GM19043 (cell line): ENCODE measurements at regions not wholly inside any gene's neighbourhood (a gene's known extent, or its start where the extent isn't known, plus 50 kb on each side); places are given as distances from the start of the nearest gene placed in this dataset.
"Not testable (repeated sequence)": the region's sequence is repeated elsewhere in the genome, so short reads cannot be mapped to it uniquely, and the experiment has no call there.

Experiments
- ATAC-seq: cut with Tn5 transposase; IDR thresholded peaks from one replicate; pipeline ENCODE4 v1.9.1; 2021; ENCODE audit warnings: low read depth; ENCODE audit not compliant: unreplicated experiment

DNA sequence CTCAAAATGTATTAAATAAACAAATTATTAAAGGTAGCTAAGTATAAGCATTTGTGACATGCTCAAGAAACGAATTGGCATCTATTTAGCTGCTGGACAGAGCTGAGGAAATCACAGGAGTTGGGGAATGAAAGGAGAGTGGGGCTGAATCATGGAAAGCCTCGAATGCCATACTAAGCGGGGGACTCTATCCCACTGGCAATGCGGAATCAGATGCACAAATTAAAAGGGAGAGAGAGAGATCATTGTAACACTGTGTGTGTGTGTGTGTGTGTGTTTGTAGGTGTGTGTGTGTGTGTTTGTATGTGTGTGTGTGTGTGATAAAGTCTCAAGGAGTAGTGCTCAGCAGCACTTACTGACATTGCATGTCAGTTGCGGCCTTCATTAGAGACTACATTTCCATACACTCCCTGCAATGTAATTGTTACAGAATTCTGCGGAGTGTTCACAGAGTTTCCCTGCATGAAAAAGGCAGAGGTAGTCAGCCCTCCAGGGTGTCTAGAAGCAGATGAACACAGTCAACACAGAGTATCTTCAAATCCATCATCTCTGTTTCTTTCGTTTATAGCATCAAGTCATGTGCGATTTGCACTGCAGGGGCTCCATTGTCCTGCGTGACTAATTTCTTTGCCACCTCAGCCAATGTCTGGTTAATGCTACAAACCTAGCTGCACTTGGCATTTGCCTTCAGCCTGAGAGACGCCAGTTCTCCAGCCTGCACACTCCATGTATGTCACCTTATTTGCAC is 111.7 kb upstream of the CYRIA start:
- no peak for ATAC-seq

- no peak for ATAC-seq
These were observed 110.2 kb upstream of the CYRIA start for GRCh38 chr2:16775899-16776231.

DNA sequence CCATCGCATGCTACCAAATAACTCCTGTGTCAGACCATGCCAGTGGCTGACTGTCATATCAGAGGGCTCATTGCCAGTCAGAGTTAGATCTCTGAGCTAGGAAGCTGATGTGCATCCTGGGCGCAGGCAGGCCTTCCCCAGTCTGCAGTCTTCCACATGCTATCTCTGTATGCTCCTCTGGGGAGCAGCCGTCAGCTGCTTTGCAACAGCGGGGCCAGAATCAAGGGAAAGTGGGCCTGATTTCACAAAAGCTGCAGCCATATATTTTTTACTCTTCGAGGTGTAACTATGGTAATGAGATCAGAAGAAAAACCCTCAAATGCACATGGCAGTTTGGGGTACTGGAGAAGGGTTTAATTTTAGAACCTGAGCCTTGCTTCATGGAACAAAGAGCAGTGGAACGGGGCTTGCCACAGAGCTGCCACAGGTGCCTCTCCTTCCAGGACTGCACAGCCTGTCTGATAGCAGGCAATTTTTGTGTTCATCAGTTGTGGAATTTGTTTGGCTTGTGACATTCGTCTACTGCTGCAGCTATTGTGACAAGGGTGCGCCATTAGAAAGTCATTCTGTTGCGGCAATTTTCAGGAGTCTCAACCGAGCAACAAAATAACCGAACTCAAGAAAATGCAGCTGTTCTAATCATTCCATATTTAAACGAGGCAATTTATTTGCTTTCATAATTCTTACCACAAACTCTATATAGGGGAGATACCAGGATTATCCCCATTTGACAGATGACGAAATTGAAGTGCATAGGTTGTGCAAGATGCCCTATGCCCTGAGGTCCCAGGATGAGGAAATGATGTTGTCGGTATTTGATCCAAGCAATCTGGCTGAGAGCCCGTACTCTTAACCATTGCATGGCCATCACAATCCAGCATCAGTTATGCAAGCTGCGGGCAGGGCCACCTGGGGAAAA is 109.6 kb upstream of the CYRIA start:
- no peak for ATAC-seq

GRCh38 chr2:16774091-16774490 is 108.5 kb upstream of the CYRIA start:
- ATAC-seq: no peak

DNA sequence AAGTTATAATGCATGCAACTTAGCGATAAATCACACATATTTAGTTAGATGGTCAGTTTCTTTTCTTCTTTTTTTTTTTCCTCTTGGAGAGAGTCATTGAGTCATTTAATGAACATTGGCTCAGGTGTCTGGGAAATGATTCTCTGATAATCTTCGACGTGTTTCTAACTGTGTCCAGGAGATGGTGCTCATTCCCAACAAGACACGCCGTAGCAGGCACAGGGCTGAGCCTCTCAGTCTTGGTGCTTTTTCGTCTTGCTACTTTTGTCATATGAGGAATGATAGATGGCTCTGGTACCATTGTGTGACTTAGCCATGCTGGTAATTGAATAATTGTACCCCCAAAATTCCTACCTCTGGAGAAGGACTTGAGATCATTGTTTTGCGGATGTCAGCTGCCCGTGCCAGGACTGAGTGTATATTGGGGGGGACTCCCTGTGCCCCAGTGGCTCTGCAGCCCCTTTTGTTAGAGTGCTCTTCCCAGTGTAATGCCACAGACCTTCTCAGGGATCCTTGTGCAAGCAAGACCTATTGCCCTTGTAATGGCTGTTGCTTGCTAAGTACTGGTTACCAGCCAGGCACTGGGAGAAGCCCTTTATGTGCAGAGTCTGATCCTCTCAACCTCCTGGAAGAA is 107.6 kb upstream of the CYRIA start:
- ATAC-seq: peak; percentile 69

DNA sequence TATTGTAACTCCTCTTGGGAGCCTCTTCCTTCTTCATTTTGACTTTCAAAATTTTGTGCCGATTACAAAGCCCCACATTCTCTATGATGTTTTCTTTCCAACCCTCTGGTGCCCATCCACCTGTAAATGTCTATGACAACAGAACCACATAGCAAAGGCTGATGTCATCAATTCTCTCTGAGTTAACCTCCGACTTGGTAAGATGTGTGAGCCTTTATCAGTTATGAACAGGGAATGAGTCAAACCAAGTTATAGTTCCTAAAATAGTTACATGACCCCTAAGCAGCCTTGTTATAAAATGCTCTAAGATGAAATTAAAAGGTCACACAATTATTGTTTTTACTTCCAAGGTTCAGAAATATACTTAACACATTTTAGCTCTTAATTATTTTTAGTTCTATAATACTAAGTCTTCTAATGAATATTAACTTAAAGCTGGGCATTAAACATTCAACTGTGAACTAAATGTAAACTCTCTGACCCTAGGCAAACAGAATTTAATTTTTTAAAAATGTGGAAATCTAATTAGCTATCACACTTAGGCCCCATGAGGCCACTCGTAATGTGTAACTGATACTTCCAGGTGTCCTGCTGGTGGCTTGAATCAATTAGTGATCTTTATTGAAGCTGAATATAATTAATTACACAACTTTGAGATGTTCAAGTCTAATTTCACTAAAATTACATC is 102.3 kb upstream of the CYRIA start:
- ATAC-seq: no peak

DNA sequence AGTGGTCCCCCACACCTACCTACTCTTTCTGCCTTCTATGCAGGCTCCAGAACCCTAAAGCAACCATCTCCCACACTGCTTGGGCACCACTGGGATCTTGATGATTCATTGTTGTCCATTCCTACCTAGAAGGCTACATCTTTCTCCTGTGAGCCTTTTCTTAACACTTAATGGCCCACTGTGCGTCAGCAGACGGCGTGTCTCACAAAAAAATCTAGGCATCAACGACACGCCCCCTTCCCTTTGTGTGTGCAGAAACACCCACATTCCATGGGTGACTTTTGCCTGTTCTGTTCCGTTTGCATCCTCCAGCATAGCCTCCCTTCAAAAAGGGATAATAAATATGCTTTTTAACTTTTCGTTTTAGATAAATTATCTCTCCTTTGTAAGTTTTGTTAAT is 99.7 kb upstream of the CYRIA start:
- ATAC-seq: no peak

DNA sequence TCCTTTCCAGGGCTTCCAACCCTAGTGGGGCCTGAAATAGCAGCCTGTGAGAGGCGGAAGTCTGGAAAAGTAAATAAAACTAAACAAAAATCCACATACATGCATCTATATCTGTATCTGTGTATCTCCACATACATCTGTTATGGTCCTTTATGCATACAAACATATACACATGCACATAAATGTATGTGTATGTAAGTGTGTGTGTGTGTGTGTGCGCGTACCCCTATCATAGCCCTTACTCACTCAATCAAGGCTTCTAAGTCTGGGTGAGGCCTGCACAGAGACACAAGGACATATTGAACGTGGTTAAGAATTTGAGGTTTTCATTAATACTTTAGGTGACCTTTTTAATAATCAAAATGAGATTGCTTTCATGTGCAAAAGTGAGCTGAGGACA is 98.9 kb upstream of the CYRIA start:
- no peak for ATAC-seq

DNA sequence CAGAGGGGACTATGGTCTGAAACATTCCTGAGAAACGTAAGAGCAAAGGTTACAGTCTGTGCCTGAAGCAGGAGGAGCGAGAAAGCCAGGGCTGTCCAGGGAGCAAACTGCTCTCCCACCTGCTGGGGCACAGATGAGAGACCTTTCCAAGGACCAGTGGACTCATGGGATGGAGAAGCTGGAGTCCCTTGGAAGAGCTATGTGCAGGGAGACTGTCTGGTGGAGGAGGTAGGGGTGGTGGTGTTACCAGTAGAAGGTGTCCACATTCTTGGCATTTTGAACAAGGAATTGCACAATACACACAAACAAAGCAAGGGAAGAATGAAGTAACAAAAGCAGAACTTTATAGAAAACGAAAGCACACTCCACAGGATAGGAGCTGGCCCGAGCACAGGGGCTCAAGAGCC is 97.9 kb upstream of the CYRIA start:
- ATAC-seq: no peak

- ATAC-seq: no peak
These were observed 97.4 kb upstream of the CYRIA start for GRCh38 chr2:16763056-16763455.

GRCh38 chr2:16760426-16760825 is 94.8 kb upstream of the CYRIA start:
- no peak for ATAC-seq

- ATAC-seq: peak; percentile 95
These were observed 91.4 kb upstream of the CYRIA start for GRCh38 chr2:16756831-16757644.

DNA sequence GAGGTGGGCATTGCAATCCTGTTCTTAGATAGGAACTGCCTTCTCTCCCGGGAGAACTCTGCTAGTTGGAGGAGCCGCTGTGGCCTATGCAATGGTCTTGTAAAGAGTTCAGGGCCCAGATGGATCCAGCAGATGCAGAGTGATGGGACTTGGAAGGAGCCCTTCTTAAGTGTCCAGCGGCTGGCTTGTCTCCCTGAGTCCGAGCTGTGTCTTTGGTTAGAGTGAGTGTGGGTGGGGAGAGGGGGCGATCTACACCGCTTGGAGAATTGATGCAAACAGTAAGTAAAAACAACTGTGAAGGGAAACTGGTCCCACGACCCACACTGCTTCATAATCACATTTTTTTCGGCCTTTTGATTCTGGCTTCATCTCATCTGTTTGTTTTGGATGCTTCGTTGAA is 89.8 kb upstream of the CYRIA start:
- ATAC-seq: no peak

GRCh38 chr2:16753025-16753424 is 87.4 kb upstream of the CYRIA start:
- ATAC-seq: not testable (repeated sequence)

- ATAC-seq: not testable (repeated sequence)
These were observed 85.2 kb upstream of the CYRIA start for GRCh38 chr2:16750925-16751214.

GRCh38 chr2:16750175-16750924 is 84.7 kb upstream of the CYRIA start:
- no peak for ATAC-seq

DNA sequence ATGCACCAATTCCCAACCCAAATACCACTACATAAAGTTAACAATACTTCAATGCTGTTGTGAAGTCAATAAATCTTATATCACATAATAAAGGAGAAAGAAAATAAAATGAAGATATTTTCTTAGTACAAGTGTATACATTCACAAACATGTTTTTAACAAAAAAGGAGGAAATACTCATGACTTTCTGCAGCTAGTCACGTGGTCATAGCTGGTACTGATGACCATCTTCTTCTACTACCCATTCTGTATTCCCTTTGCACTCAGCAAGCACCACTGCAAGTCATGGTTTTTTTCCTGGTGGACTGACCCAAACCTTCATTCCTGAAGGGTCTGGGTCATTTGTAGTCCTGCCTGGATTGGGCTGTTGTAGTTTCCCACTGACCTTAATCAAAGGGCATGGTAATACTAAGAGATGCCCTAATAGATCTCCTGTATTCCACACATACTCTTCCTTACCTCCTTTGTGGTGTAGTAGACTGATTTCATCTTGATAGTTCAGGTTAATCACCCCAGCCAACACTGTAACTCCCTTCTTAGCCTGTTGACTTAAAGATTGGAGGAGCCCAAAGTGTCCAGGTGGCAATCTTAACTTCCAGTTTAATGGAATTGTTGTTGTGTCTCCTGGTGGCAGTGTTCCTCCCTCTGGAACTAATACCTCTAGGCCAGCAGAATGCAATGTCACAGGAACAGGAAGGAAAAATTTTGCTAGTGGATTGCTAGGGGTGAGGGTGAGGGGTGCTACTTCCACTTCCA is 83.1 kb upstream of the CYRIA start:
- not testable (repeated sequence) for ATAC-seq

GRCh38 chr2:16747689-16748088 is 82.1 kb upstream of the CYRIA start:
- no peak for ATAC-seq

GRCh38 chr2:16747257-16747656 is 81.6 kb upstream of the CYRIA start:
- no peak for ATAC-seq
